GM12873 (cell line): ENCODE measurements at regions not wholly inside any gene's neighbourhood (a gene's known extent, or its start where the extent isn't known, plus 50 kb on each side); places are given as distances from the start of the nearest gene placed in this dataset.

Experiments
- CTCF ChIP-seq: IDR thresholded peaks from 2 replicates; pipeline ENCODE4 v1.5.1; 2012; ENCODE audit warnings: low read depth, mild to moderate bottlenecking, moderate library complexity, low read length, control low read depth; ENCODE audit not compliant: insufficient read depth; ENCODE audit errors: missing control alignments

GRCh38 chr15:79623488-79623887 lies 191.4 kb downstream of the MINAR1 start:
- no peak for TF ChIP-seq CTCF

GRCh38 chr15:79629687-79630086 lies 197.6 kb downstream of the MINAR1 start:
- TF ChIP-seq CTCF, result no peak

- TF ChIP-seq CTCF, result no peak
These were observed 200.3 kb downstream of the MINAR1 start for GRCh38 chr15:79632457-79632856.

GRCh38 chr15:79635149-79635771 lies 203.1 kb downstream of the MINAR1 start:
- no peak for TF ChIP-seq CTCF

- no peak for TF ChIP-seq CTCF
These were observed 203.9 kb downstream of the MINAR1 start for GRCh38 chr15:79635897-79636561.

- TF ChIP-seq CTCF, result no peak
These were observed 208.1 kb downstream of the MINAR1 start for GRCh38 chr15:79640206-79640605.

GRCh38 chr15:79641841-79642240 lies 209.7 kb downstream of the MINAR1 start:
- TF ChIP-seq CTCF, result no peak
